Ureter (tissue), 1 donor: ENCODE measurements at regions not wholly inside any gene's neighbourhood (a gene's known extent, or its start where the extent isn't known, plus 50 kb on each side); places are given as distances from the start of the nearest gene placed in this dataset.
"Not testable (repeated sequence)": the region's sequence is repeated elsewhere in the genome, so short reads cannot be mapped to it uniquely, and the experiment has no call there.

Experiments
- DNase-seq: peaks from one replicate; pipeline ENCODE4 v3.0.0-alpha.2; 2020; ENCODE audit warnings: low spot score
- donor health status: DM: yes; HTN: yes; CAD: no.

GRCh38 chr1:104163912-104164476 lies 414.3 kb downstream of the AMY1C start:
- no peak for DNase-seq

GRCh38 chr1:104172243-104172681 lies 422.6 kb downstream of the AMY1C start:
- DNase-seq, result no peak

- DNase-seq, result no peak
Measured at GRCh38 chr1:104182251-104182650, 432.6 kb downstream of the AMY1C start.

GRCh38 chr1:104189207-104189606 lies 439.5 kb downstream of the AMY1C start:
- DNase-seq, result no peak

GRCh38 chr1:104190821-104191220 lies 441.1 kb downstream of the AMY1C start:
- no peak for DNase-seq

- DNase-seq, result no peak
Measured at GRCh38 chr1:104195395-104195794, 445.7 kb downstream of the AMY1C start.

- no peak for DNase-seq
Measured at GRCh38 chr1:104196136-104196535, 446.4 kb downstream of the AMY1C start.

GRCh38 chr1:104197516-104197915 lies 447.8 kb downstream of the AMY1C start:
- no peak for DNase-seq

GRCh38 chr1:104212239-104212638 lies 462.5 kb downstream of the AMY1C start:
- no peak for DNase-seq

- DNase-seq, result not testable (repeated sequence)
Measured at GRCh38 chr1:104217395-104217986, 467.8 kb downstream of the AMY1C start.

- no peak for DNase-seq
Measured at GRCh38 chr1:104229860-104230259, 480.2 kb downstream of the AMY1C start.

GRCh38 chr1:104231676-104232075 lies 482.0 kb downstream of the AMY1C start:
- DNase-seq, result no peak

- DNase-seq, result no peak
Measured at GRCh38 chr1:104235141-104235540, 485.4 kb downstream of the AMY1C start.

GRCh38 chr1:104238991-104239390 lies 489.3 kb downstream of the AMY1C start:
- no peak for DNase-seq

GRCh38 chr1:104248385-104248784 lies 498.7 kb downstream of the AMY1C start:
- DNase-seq, result no peak

- no peak for DNase-seq
Measured at GRCh38 chr1:104259481-104259880, 509.8 kb downstream of the AMY1C start.

GRCh38 chr1:104263110-104263509 lies 513.4 kb downstream of the AMY1C start:
- not testable (repeated sequence) for DNase-seq

- DNase-seq, result no peak
Measured at GRCh38 chr1:104264521-104264920, 514.8 kb downstream of the AMY1C start.

- no peak for DNase-seq
Measured at GRCh38 chr1:104265163-104265562, 515.5 kb downstream of the AMY1C start.

- no peak for DNase-seq
Measured at GRCh38 chr1:104266612-104267011, 516.9 kb downstream of the AMY1C start.

GRCh38 chr1:104288322-104288721 lies 538.6 kb downstream of the AMY1C start:
- not testable (repeated sequence) for DNase-seq

- no peak for DNase-seq
Measured at GRCh38 chr1:104291156-104291555, 541.5 kb downstream of the AMY1C start.

- DNase-seq, result no peak
Measured at GRCh38 chr1:104294259-104294658, 544.6 kb downstream of the AMY1C start.

- DNase-seq, result no peak
Measured at GRCh38 chr1:104295511-104295910, 545.8 kb downstream of the AMY1C start.
